HepG2 (cell line): ENCODE measurements at regions not wholly inside any gene's neighbourhood (a gene's known extent, or its start where the extent isn't known, plus 50 kb on each side); places are given as distances from the start of the nearest gene placed in this dataset.

Experiments
- ATAC-seq: fragments of 200-7000 bp; cut with Tn5 transposase; 3 replicates; pipeline ENCODE4 v1.9.1; 2020; ENCODE audit warnings: mild to moderate bottlenecking, moderate library complexity
- BruUV-seq: library from RNA; stranded (reverse); fragments of 400-500 nt; replicated peaks from 2 replicates; lab custom pipeline; 2021; lab: Mats Ljungman, UMichigan
- CTCF ChIA-PET: fragments of 300-600 bp; formaldehyde crosslinking; extraction: SDS; loops from one replicate; lab custom pipeline; 2021; ENCODE audit warnings: low total read pairs, inconsistent platforms, low intra/inter-chr PET ratio; lab: Yijun Ruan, JAX
- POLR2A ChIA-PET: fragments of 350-600 bp; sonication (Branson Sonifier 250); formaldehyde crosslinking; loops from one replicate; lab custom pipeline; 2020; ENCODE audit warnings: antibody characterized with exemption, inconsistent platforms; lab: Yijun Ruan, JAX
- DNase-seq: peaks from one replicate; pipeline ENCODE4 v3.0.0-alpha.2; 2015; ENCODE audit warnings: low spot score
- FAIRE-seq: peaks from 3 replicates; lab custom pipeline; 2011; peaks lifted over from hg19 to GRCh38; lab: Jason Lieb, UNC
- H2AFZ ChIP-seq: one replicate; pipeline ENCODE4 v1.6.1; 2011; ENCODE audit warnings: low read length, inconsistent platforms
- H3K27ac ChIP-seq: fragments of 300-600 bp; 3 replicates; pipeline ENCODE4 v1.8.0; 2011; ENCODE audit warnings: mixed run types, mild to moderate bottlenecking, mixed read lengths, low read length, inconsistent platforms; ENCODE audit not compliant: insufficient read depth; ENCODE audit errors: extremely low read length
- H3K27me3 ChIP-seq, 2 experiments: fragments of 200-600 bp in 1 of 2; 2 replicates in 1 of 2; 3 replicates in 1 of 2; pipeline versions ENCODE4 v1.6.0 to v1.8.0; 2011; ENCODE audit warnings: low read length in 2 of 2, mild to moderate bottlenecking in 2 of 2, moderate library complexity in 2 of 2, inconsistent platforms in 1 of 2; ENCODE audit not compliant: insufficient read depth in 2 of 2, control insufficient read depth in 1 of 2
- H3K36me3 ChIP-seq, 2 experiments: fragments of 200-600 bp in 1 of 2; replicated peaks in 1 of 2; 2 replicates in 1 of 2; 3 replicates in 1 of 2; pipeline versions ENCODE4 v1.5.1 to v1.8.0; 2011; ENCODE audit warnings: low read length in 2 of 2, inconsistent platforms in 1 of 2; ENCODE audit not compliant: insufficient read depth in 2 of 2, control insufficient read depth in 1 of 2
- H3K4me1 ChIP-seq: 2 replicates; pipeline ENCODE4 v1.5.1; 2012; ENCODE audit warnings: low read length, inconsistent platforms; ENCODE audit not compliant: insufficient read depth
- H3K4me2 ChIP-seq: 2 replicates; pipeline ENCODE4 v1.6.0; 2011; ENCODE audit warnings: low read depth, low read length, inconsistent platforms
- H3K4me3 ChIP-seq, 3 experiments: fragments of 200-600 bp in 1 of 3; sonication (generic), shearing (Covaris generic) in 1 of 3; replicated peaks in 1 of 3; 2 replicates each; pipeline ENCODE4 v1.5.1; 2011 to 2016; ENCODE audit warnings: low read length in 3 of 3, inconsistent platforms in 2 of 3, low read depth in 2 of 3, mild to moderate bottlenecking in 2 of 3, control low read depth in 1 of 3, mixed read lengths in 1 of 3; ENCODE audit not compliant: insufficient read depth in 1 of 3
- H3K79me2 ChIP-seq: one replicate; pipeline ENCODE4 v1.6.1; 2011; ENCODE audit warnings: low read length, inconsistent platforms; ENCODE audit not compliant: insufficient read depth
- H3K9ac ChIP-seq: 2 replicates; pipeline ENCODE4 v1.6.0; 2011; ENCODE audit warnings: mild to moderate bottlenecking, low read depth, low read length, inconsistent platforms; ENCODE audit not compliant: insufficient read depth
- H3K9me3 ChIP-seq: 2 replicates; pipeline ENCODE4 v1.5.1; 2012; ENCODE audit warnings: mild to moderate bottlenecking, low read length
- H4K20me1 ChIP-seq: 2 replicates; pipeline ENCODE4 v1.6.0; 2011; ENCODE audit warnings: inconsistent platforms, mild to moderate bottlenecking, low read length, moderate library complexity; ENCODE audit not compliant: insufficient read depth
- CCAR2 ChIP-seq: fragments of 200-400 bp; formaldehyde crosslinking; optimal IDR thresholded peaks from 2 replicates; pipeline ENCODE3; 2018; ENCODE audit warnings: low read depth, mild to moderate bottlenecking, low read length, moderate library complexity
- CENPT ChIP-seq: sonication (generic); formaldehyde crosslinking; IDR thresholded peaks from 2 replicates; pipeline ENCODE4 v1.8.0; 2022; ENCODE audit warnings: low read depth, mild to moderate bottlenecking, moderate library complexity, missing genetic modification reagents
- CHD2 ChIP-seq: IDR thresholded peaks from 2 replicates; pipeline ENCODE4 v1.6.1; 2011; ENCODE audit warnings: low read depth, low read length, improper control_type of control experiment
- DRAP1 ChIP-seq: IDR thresholded peaks from 2 replicates; pipeline ENCODE4 v1.6.1; 2016; ENCODE audit warnings: missing genetic modification reagents, missing compliant biosample characterization
- ETV5 ChIP-seq: IDR thresholded peaks from 2 replicates; pipeline ENCODE4 v1.6.1; 2018; ENCODE audit warnings: missing biosample characterization, missing genetic modification reagents, inconsistent platforms, borderline replicate concordance
- GABPA ChIP-seq, 2 experiments: IDR thresholded peaks; 2 replicates each; pipeline ENCODE4 v1.6.1; 2011 to 2016; ENCODE audit warnings: low read depth in 2 of 2, low read length in 1 of 2, missing biosample characterization in 1 of 2, missing genetic modification characterization in 1 of 2
- GATA4 ChIP-seq: sonication (generic); IDR thresholded peaks from 2 replicates; pipeline ENCODE4 v1.6.1; 2016; ENCODE audit warnings: antibody characterized with exemption, low read depth, borderline replicate concordance
- MIXL1 ChIP-seq: IDR thresholded peaks from 2 replicates; pipeline ENCODE4 v1.6.1; 2016
- PRPF4 ChIP-seq: fragments of 200-400 bp; formaldehyde crosslinking; IDR thresholded peaks from 2 replicates; pipeline ENCODE4 v1.6.1; 2016; ENCODE audit warnings: low read length, low read depth; ENCODE audit not compliant: poor library complexity, severe bottlenecking
- SKI ChIP-seq: fragments of 450-650 bp; IDR thresholded peaks from one replicate; pipeline ENCODE4 v1.6.1; 2018; ENCODE audit warnings: mild to moderate bottlenecking; ENCODE audit not compliant: partially characterized antibody
- THAP11 ChIP-seq: IDR thresholded peaks from 2 replicates; pipeline ENCODE4 v1.6.1; 2016; ENCODE audit warnings: missing biosample characterization, missing genetic modification reagents
- ZFP82 ChIP-seq: sonication (generic); formaldehyde crosslinking; IDR thresholded peaks from 2 replicates; pipeline ENCODE4 v1.5.1; 2020; ENCODE audit warnings: mild to moderate bottlenecking, missing genetic modification reagents, borderline replicate concordance
- ZMYM2 ChIP-seq: sonication (generic); formaldehyde crosslinking; IDR thresholded peaks from 2 replicates; pipeline ENCODE4 v1.8.0; 2022; ENCODE audit warnings: mild to moderate bottlenecking, missing genetic modification reagents
- ZNF3 ChIP-seq: IDR thresholded peaks from 2 replicates; pipeline ENCODE4 v1.7.0; 2017; ENCODE audit warnings: inconsistent platforms
- ZNF343 ChIP-seq: sonication (generic); formaldehyde crosslinking; IDR thresholded peaks from 2 replicates; pipeline ENCODE4 v1.4.0; 2020; ENCODE audit warnings: mild to moderate bottlenecking, missing genetic modification reagents
- ZNF367 ChIP-seq: sonication (generic); formaldehyde crosslinking; IDR thresholded peaks from 2 replicates; pipeline ENCODE4 v1.4.0; 2020; ENCODE audit warnings: missing genetic modification reagents, borderline replicate concordance
- ZNF484 ChIP-seq: sonication (generic); formaldehyde crosslinking; IDR thresholded peaks from 2 replicates; pipeline ENCODE4 v1.5.1; 2020; ENCODE audit warnings: mild to moderate bottlenecking, low read depth, missing genetic modification reagents, borderline replicate concordance
- ZNF589 ChIP-seq: sonication (generic); formaldehyde crosslinking; conservative IDR thresholded peaks from 2 replicates; pipeline ENCODE4 v1.8.0; 2022; ENCODE audit warnings: mild to moderate bottlenecking, moderate library complexity, missing genetic modification reagents
- ZNF773 ChIP-seq: sonication (generic); formaldehyde crosslinking; IDR thresholded peaks from 2 replicates; pipeline ENCODE4 v1.4.0; 2020; ENCODE audit warnings: missing genetic modification reagents, borderline replicate concordance
- ZNF83 ChIP-seq: sonication (generic); formaldehyde crosslinking; IDR thresholded peaks from 2 replicates; pipeline ENCODE4 v1.4.0; 2020; ENCODE audit warnings: missing genetic modification reagents, mild to moderate bottlenecking, borderline replicate concordance
- WGBS: methylation state at CpG from one replicate; pipeline ENCODE4 v1.1.6; 2017; ENCODE audit warnings: low lambda C conversion rate; 5-methylcytosine and 5-hydroxymethylcytosine counted together
- in situ Hi-C: cut with HindIII; loops from 2 replicates; pipeline ENCODE4 v1.10.0; 2017; ENCODE audit warnings: low pct_unique_long_range_greater_than_20kb; ENCODE audit not compliant: extremely low pct_ligation_motif_present
- intact Hi-C: fragments of 100-400 bp; cut with micrococcal nuclease; formaldehyde crosslinking; loops from one replicate; pipeline ENCODE4 v1.10.0; 2022; ENCODE audit not compliant: unreplicated experiment

DNA sequence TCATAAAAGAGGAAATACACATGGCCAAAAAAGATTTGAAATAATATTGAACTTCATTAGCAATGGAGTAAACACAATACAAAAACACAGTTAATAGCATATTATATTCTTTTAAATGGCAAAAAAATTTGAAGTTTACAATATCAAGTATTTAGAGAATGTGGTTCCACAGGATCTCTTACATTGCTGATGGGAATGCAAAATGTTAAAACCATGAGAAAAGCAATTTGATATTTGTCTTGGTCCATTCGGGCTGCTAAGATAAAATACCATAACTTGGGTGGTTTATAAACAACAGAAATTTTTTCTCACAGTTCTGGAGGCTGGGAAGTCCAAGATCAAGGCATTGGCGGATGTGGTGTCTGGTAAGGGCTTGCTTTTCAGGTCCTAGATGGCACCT is 154.0 kb upstream of the PLN start:
- Histone ChIP-seq H4K20me1 (no peaks in the 10 kb centered on the region), H3K79me2 (no peaks in the 10 kb centered on the region), H3K9ac (no peak overlapping the region), H3K4me1 (no peaks in the 10 kb centered on the region), H3K36me3 (no peaks in the 10 kb centered on the region), H2AFZ (no peak overlapping the region), H3K4me2 (no peak overlapping the region), H3K27me3 (no peaks in the 10 kb centered on the region), H3K4me3 (no peak overlapping the region), H3K9me3 (no peaks in the 10 kb centered on the region), H3K27ac (no peak overlapping the region)
- POLR2A ChIA-PET: no interaction called here
- no TSS peak for BruUV-seq
- DNase-seq (no peak), ATAC-seq (no peak), FAIRE-seq (no peak)
- in situ Hi-C loops (no loop called here), intact Hi-C loops (no loop called here)
- TF ChIP-seq ZNF589: no peak
- TF ChIP-seq ZNF343: no peak
- no peak for TF ChIP-seq THAP11 (CRISPR knock-in tag)
- TF ChIP-seq SKI: no peak
- TF ChIP-seq ZMYM2 (CRISPR knock-in tag): no peak
- TF ChIP-seq ZNF367 (CRISPR knock-in tag): no peak
- TF ChIP-seq GABPA (IDR thresholded peaks at IDR 0.05; ENCODE audit: low read depth, low read length): no peak
- no peak for TF ChIP-seq GABPA (CRISPR knock-in tag; IDR thresholded peaks at IDR 0.05; ENCODE audit: low read depth)
- no peak for TF ChIP-seq ETV5 (CRISPR knock-in tag)
- no peak for TF ChIP-seq CHD2
- no peak for TF ChIP-seq ZFP82 (CRISPR knock-in tag)
- no peak for TF ChIP-seq ZNF83 (CRISPR knock-in tag)
- no peak for TF ChIP-seq GATA4
- TF ChIP-seq CENPT: no peak
- TF ChIP-seq DRAP1 (CRISPR knock-in tag): no peak
- no peak for TF ChIP-seq ZNF484
- no peak for TF ChIP-seq CCAR2
- no peak for TF ChIP-seq ZNF3 (CRISPR knock-in tag)
- no peak for TF ChIP-seq MIXL1 (CRISPR knock-in tag)
- no peak for TF ChIP-seq ZNF773 (CRISPR knock-in tag)
- TF ChIP-seq PRPF4: no peak
- CTCF ChIA-PET: no interaction called here
- 2% methylated on average over 2 of the region's 2 CpGs for WGBS
